Stimulated activated naive CD8-positive, alpha-beta T cell treated with anti-CD3 and anti-CD28 coated beads, Interleukin-15, Interleukin-2, amounts not matched to agents 100 ng/mL and 50 ng/mL, for 24 hours (primary cell): ENCODE measurements at regions not wholly inside any gene's neighbourhood (a gene's known extent, or its start where the extent isn't known, plus 50 kb on each side); places are given as distances from the start of the nearest gene placed in this dataset.

Source experiments
- H3K27ac Mint-ChIP-seq: one replicate; pipeline ENCODE4 v1.8.0; 2021; ENCODE audit warnings: mild to moderate bottlenecking, mixed read lengths
- H3K27me3 Mint-ChIP-seq: one replicate; pipeline ENCODE4 v1.8.0; 2021; ENCODE audit warnings: mixed read lengths
- H3K36me3 Mint-ChIP-seq: one replicate; pipeline ENCODE4 v1.8.0; 2021; ENCODE audit warnings: low read depth, mixed read lengths
- H3K4me1 Mint-ChIP-seq: one replicate; pipeline ENCODE4 v1.8.0; 2021; ENCODE audit warnings: low read depth, mixed read lengths
- H3K4me3 Mint-ChIP-seq: one replicate; pipeline ENCODE4 v1.8.0; 2021; ENCODE audit warnings: mild to moderate bottlenecking, mixed read lengths
- H3K9me3 Mint-ChIP-seq: one replicate; pipeline ENCODE4 v1.8.0; 2021; ENCODE audit warnings: mixed read lengths

DNA sequence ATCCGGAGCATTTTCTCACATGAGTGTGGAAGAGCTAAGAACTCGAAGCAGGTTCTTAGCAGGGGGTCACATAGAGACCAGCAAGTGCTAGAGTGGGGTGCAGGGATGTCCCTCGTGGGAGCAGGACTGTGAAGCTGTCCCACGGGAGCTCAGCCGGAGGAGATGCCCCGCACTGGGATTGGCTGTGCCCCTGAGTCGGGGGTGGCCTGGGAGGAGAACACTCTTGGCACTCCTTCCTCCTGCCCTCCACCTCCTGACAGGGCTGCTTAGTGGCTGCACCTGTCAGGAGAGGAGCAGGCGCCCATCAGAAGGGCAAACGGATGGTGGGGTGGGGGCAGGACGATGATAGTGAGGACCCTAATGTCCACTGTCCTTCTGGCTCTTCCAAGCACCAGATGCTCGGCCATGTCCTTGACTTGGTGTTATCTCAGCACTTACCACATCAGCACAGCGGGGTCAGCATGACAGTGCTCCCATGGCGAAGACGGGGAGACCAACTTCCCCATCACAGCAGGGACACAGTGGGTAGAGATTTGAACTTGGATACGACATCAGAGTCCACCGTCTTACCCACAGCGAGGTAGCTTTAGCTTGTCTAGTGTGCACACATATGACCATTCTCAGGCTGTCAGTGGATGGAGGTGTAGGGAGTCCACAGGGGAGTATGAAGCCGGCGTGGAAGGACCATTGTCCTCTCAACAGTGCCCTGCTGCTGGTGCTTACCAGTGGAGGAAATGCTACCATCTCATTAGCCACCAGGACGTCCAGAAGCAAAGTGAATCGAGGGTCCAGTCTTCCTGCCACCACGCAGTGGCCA, 142.5 kb upstream of the SHH start:
- H3K27ac Mint-ChIP-seq, result no peak overlapping the region
- H3K4me1 Mint-ChIP-seq, result no peaks in the 10 kb centered on the region
- H3K27me3 Mint-ChIP-seq, result peaks cover 8% of the 10 kb centered on the region
- no peak overlapping the region for H3K4me3 Mint-ChIP-seq
- no peaks in the 10 kb centered on the region for H3K9me3 Mint-ChIP-seq
- H3K36me3 Mint-ChIP-seq, result no peaks in the 10 kb centered on the region

DNA sequence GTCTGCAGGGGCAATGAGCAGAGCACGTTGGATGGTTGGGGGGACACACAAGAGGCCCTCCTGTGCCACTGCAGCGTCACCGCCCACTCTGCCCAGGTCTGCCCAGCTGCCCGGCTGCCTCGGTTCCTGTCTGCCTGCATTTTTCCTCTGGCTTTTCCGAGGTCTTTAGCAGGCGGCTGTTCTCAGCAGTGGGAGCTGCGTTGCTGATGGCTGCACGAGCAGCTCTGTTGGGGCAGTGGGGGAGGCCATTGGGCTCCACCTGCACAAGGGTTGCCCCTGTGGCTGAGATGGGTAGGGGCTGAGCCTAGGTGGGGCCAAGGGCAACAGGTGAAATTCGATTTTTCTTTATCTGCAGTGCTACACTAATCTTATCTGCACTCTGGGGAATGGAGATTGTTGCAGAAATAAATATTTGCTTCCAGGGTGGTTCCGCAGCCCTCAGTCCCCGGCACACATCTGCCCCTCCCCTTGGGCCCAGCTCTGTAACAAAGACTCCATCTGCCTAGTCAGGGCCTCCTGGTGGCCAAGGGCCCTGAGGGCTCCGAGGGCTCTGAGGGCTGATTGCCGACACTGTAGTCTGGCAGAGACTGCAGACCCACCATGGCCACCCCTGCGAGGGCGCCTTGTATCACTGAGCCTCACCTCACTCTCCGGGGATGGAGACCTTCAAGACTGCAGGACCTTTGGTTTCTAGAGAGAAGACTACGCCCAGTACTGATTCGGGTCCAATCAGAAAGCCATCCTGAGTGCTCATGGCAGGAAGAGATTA, 141.7 kb upstream of the SHH start:
- Mint-ChIP-seq H3K4me1 (no peaks in the 10 kb centered on the region), H3K4me3 (no peak overlapping the region), H3K27me3 (peaks cover 9% of the 10 kb centered on the region), H3K36me3 (no peaks in the 10 kb centered on the region), H3K27ac (no peak overlapping the region), H3K9me3 (no peaks in the 10 kb centered on the region)

GRCh38 chr7:155953501-155953778, 141.2 kb upstream of the SHH start:
- no peak overlapping the region for H3K27ac Mint-ChIP-seq
- no peaks in the 10 kb centered on the region for H3K9me3 Mint-ChIP-seq
- H3K4me3 Mint-ChIP-seq, result no peak overlapping the region
- peaks cover 9% of the 10 kb centered on the region for H3K27me3 Mint-ChIP-seq
- no peaks in the 10 kb centered on the region for H3K36me3 Mint-ChIP-seq
- no peaks in the 10 kb centered on the region for H3K4me1 Mint-ChIP-seq

- Mint-ChIP-seq H3K4me3 (no peak overlapping the region), H3K27ac (no peak overlapping the region), H3K27me3 (peaks cover 9% of the 10 kb centered on the region), H3K4me1 (no peaks in the 10 kb centered on the region), H3K36me3 (no peaks in the 10 kb centered on the region), H3K9me3 (no peaks in the 10 kb centered on the region)
Measured at GRCh38 chr7:155951554-155952158, 139.4 kb upstream of the SHH start.

DNA sequence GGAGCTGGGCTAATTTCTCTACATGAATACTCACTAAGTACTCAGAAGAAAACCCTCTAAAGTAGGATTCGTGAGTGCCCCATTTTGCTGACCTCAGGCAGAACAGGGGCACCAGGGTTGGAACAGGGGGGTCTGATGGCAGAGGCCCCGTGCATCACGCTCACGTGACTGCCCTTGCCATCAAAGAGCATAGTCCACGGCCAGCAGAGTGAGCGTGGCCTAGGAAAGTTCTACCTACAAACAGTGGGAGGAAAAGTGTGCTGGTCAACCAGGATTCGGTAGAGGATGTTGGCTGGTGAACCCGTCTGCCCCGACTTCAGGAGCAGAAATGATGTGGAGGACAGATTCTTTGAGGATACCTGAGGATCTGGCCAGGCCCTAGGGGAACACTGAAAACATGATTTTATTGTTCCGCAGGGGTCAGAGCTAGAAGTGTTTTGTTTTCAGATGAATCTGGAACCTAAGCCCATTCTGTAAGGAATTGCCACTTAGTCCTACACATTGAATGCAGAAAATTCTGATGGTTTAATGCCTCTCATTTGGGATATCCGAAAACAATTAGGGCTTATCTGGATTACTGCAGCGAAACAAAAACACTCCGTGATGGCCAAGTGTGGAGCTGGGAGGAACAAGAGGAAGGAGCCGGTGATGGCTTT, 138.8 kb upstream of the SHH start:
- Mint-ChIP-seq H3K27me3 (peaks cover 9% of the 10 kb centered on the region), H3K4me3 (no peak overlapping the region), H3K9me3 (peaks cover 5% of the 10 kb centered on the region), H3K27ac (no peak overlapping the region), H3K4me1 (no peaks in the 10 kb centered on the region), H3K36me3 (no peaks in the 10 kb centered on the region)

DNA sequence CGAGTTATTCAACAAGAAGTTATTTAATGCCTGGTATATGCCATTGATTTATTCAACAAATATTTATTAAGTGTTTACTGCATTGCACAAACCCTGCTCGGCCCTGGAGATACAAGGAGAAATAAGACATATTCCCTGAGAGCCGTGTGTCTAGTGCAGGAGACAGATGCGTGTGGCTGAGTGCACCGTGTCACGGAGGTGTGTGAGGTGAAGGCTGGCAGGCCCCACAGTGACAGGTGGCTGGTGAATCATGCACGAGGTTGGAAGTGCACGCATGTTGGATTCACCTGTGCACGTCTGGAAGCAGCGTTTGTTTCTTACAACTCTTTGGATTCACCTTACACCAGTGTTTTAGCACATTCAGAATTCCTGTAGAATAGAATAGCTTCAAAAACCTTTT, 136.6 kb upstream of the SHH start:
- H3K27ac Mint-ChIP-seq, result no peak overlapping the region
- H3K4me1 Mint-ChIP-seq, result peaks cover 12% of the 10 kb centered on the region
- peaks cover 9% of the 10 kb centered on the region for H3K27me3 Mint-ChIP-seq
- no peak overlapping the region for H3K4me3 Mint-ChIP-seq
- H3K36me3 Mint-ChIP-seq, result no peaks in the 10 kb centered on the region
- peaks cover 8% of the 10 kb centered on the region for H3K9me3 Mint-ChIP-seq

- Mint-ChIP-seq H3K4me3 (no peak overlapping the region), H3K36me3 (no peaks in the 10 kb centered on the region), H3K27ac (no peak overlapping the region), H3K9me3 (peaks cover 8% of the 10 kb centered on the region), H3K4me1 (peaks cover 16% of the 10 kb centered on the region), H3K27me3 (peaks cover 9% of the 10 kb centered on the region)
Measured at GRCh38 chr7:155948423-155948822, 136.2 kb upstream of the SHH start.

- no peaks in the 10 kb centered on the region for H3K36me3 Mint-ChIP-seq
- H3K9me3 Mint-ChIP-seq, result peaks cover 8% of the 10 kb centered on the region
- H3K27me3 Mint-ChIP-seq, result peaks cover 4% of the 10 kb centered on the region
- H3K27ac Mint-ChIP-seq, result no peak overlapping the region
- peaks cover 18% of the 10 kb centered on the region for H3K4me1 Mint-ChIP-seq
- H3K4me3 Mint-ChIP-seq, result no peak overlapping the region
Measured at GRCh38 chr7:155947051-155947450, 134.8 kb upstream of the SHH start.

DNA sequence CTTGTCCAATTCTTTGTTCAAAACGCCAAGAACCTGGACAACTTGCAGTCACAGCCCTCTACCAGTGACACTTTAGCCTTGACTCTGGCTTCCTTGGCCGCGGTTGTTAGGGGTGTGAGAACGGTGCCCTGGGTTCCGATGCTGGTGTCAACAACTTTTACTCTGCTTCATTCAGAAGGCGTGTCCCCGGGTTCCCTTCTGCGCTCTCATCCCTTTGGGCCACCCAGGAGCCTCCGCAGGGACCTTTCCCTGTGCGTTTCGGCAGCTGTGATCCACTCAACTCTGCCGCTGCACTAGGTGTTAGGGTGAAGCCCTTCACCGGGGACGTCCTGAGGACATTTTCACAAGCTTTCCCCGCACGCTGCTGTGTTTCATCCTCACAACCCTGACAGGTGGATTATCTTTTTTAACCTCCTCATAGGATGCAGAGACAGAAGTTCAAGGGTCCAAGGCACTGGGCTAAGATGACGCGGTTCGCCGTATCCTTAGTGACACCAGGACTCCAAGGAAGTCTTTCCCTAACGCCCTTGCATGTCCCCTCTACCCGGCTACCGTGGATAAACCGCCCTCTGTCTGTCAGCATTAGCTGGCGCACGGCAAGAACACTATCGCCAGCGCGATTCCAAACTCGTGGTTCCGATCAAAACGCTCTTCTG, 133.5 kb upstream of the SHH start:
- H3K4me3 Mint-ChIP-seq, result no peak overlapping the region

GRCh38 chr7:155944901-155945300, 132.6 kb upstream of the SHH start:
- Mint-ChIP-seq H3K4me3 (no peak overlapping the region), H3K9me3 (peaks cover 12% of the 10 kb centered on the region), H3K36me3 (no peaks in the 10 kb centered on the region), H3K27me3 (peaks cover 12% of the 10 kb centered on the region), H3K27ac (no peak overlapping the region), H3K4me1 (peaks cover 18% of the 10 kb centered on the region)

More for the DNA sequence above, 133.5 kb upstream of the SHH start:
- H3K9me3 Mint-ChIP-seq, result peaks cover 8% of the 10 kb centered on the region
- no peak overlapping the region for H3K27ac Mint-ChIP-seq
- no peaks in the 10 kb centered on the region for H3K36me3 Mint-ChIP-seq
- H3K27me3 Mint-ChIP-seq, result peaks cover 7% of the 10 kb centered on the region
- H3K4me1 Mint-ChIP-seq, result peaks cover 18% of the 10 kb centered on the region

GRCh38 chr7:155943251-155943899, 131.1 kb upstream of the SHH start:
- Mint-ChIP-seq H3K36me3 (no peaks in the 10 kb centered on the region), H3K4me3 (no peak overlapping the region), H3K27ac (peak overlapping the region; percentile 47), H3K9me3 (peaks cover 18% of the 10 kb centered on the region), H3K4me1 (peaks cover 18% of the 10 kb centered on the region), H3K27me3 (peaks cover 10% of the 10 kb centered on the region)

DNA sequence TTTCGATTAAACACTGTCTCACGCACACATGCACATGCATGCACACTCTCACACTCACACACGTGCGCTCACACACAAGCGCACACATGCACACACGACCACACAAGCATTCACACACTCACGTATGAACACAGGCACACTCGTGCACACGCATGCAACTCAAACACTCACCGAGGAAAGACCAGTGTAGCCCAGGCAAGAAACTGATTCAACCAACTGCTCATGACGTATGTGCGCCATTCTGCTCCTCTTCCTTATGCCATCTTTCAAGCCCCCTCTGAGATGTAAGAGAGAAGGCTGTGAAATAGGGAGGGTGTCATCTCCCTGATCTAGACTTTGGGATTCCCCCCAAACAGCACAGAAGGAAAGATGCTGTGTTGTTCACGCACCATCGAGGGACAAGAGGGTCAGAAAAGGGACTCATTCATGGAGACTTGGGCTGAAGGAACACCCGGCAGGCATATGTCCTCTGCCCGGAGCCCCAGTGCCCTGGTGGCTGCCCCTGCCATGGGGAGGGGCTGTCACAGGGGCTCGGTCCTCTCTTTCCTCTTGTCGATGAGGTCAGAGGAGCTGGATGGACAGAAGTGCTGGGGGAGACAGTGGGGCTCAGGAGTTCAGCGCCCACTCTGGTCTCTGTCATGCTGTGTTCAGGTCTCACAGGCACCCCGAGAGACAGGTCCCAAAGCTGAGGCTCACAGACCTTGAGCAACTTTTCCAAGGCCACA, 130.1 kb upstream of the SHH start:
- Mint-ChIP-seq H3K4me1 (peaks cover 18% of the 10 kb centered on the region), H3K27me3 (peaks cover 14% of the 10 kb centered on the region), H3K36me3 (no peaks in the 10 kb centered on the region), H3K27ac (no peak overlapping the region), H3K4me3 (no peak overlapping the region), H3K9me3 (peaks cover 18% of the 10 kb centered on the region)

DNA sequence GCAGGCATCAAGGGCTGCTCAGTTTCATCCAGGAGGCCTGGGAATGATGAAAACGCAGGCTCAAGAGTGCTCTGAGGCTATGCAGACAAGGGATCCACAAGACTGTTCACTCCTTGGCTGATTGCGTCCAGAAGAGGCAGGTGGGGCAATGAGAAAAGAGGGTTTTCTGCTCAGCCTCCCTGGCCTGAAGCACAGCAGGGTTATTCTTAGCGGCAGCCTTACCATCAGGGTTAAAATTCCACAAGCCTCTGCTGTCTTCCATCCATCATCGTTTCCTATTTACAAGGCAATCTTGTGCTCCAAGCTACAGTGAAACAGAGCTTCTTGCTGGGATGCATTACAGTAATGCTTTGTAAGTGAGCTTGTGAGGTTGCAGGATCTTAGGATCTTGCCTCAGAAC, 129.4 kb upstream of the SHH start:
- Mint-ChIP-seq H3K27me3 (peaks cover 14% of the 10 kb centered on the region), H3K4me1 (peaks cover 18% of the 10 kb centered on the region), H3K36me3 (no peaks in the 10 kb centered on the region), H3K27ac (no peak overlapping the region), H3K9me3 (peaks cover 18% of the 10 kb centered on the region), H3K4me3 (no peak overlapping the region)

GRCh38 chr7:155939350-155939749, 127.1 kb upstream of the SHH start:
- H3K9me3 Mint-ChIP-seq, result peaks cover 17% of the 10 kb centered on the region
- H3K27ac Mint-ChIP-seq, result no peak overlapping the region
- H3K4me1 Mint-ChIP-seq, result peaks cover 12% of the 10 kb centered on the region
- peaks cover 14% of the 10 kb centered on the region for H3K27me3 Mint-ChIP-seq
- no peaks in the 10 kb centered on the region for H3K36me3 Mint-ChIP-seq
- no peak overlapping the region for H3K4me3 Mint-ChIP-seq
